Activated CD4-positive, CD25-positive, alpha-beta regulatory T cell treated with anti-CD3 and anti-CD28 coated beads, Interleukin-2, amount 50 U/mL, for 24 hours (primary cell): ENCODE measurements at regions not wholly inside any gene's neighbourhood (a gene's known extent, or its start where the extent isn't known, plus 50 kb on each side); places are given as distances from the start of the nearest gene placed in this dataset.
"Not testable (repeated sequence)": the region's sequence is repeated elsewhere in the genome, so short reads cannot be mapped to it uniquely, and the experiment has no call there.

ENCODE experiments used
- ATAC-seq, 2 donors: fragments of 150-1000 bp; cut with Tn5 transposase; one replicate each; pipeline ENCODE4 v1.10.0; 2021; ENCODE audit warnings: mild to moderate bottlenecking in 1 of 2, moderate library complexity in 1 of 2

GRCh38 chr13:44698066-44698465 lies 121.9 kb upstream of the TSC22D1 start:
- no peak for ATAC-seq

- ATAC-seq, result no peak
These were observed 120.9 kb upstream of the TSC22D1 start for GRCh38 chr13:44697058-44697457.

- no peak for ATAC-seq
These were observed 119.4 kb upstream of the TSC22D1 start for GRCh38 chr13:44695520-44695919.

GRCh38 chr13:44694842-44695241 lies 118.7 kb upstream of the TSC22D1 start:
- ATAC-seq, result no peak

- ATAC-seq, result no peak
These were observed 118.2 kb upstream of the TSC22D1 start for GRCh38 chr13:44694291-44694690.

- no peak for ATAC-seq
These were observed 117.1 kb upstream of the TSC22D1 start for GRCh38 chr13:44693156-44693764.

GRCh38 chr13:44692173-44692713 lies 116.1 kb upstream of the TSC22D1 start:
- ATAC-seq, result no peak

GRCh38 chr13:44690376-44690775 lies 114.2 kb upstream of the TSC22D1 start:
- ATAC-seq, result no peak

GRCh38 chr13:44688652-44689051 lies 112.5 kb upstream of the TSC22D1 start:
- no peak for ATAC-seq

GRCh38 chr13:44686531-44686934 lies 110.4 kb upstream of the TSC22D1 start:
- ATAC-seq, result no peak

- ATAC-seq, result no peak
These were observed 109.5 kb upstream of the TSC22D1 start for GRCh38 chr13:44685641-44686040.

- ATAC-seq, result not testable (repeated sequence)
These were observed 106.3 kb upstream of the TSC22D1 start for GRCh38 chr13:44682416-44682815.

- ATAC-seq, result no peak
These were observed 104.7 kb upstream of the TSC22D1 start for GRCh38 chr13:44680746-44681355.

- no peak for ATAC-seq
These were observed 103.5 kb upstream of the TSC22D1 start for GRCh38 chr13:44679597-44679996.

- no peak for ATAC-seq
These were observed 102.1 kb upstream of the TSC22D1 start for GRCh38 chr13:44678197-44678596.

- no peak for ATAC-seq
These were observed 100.4 kb upstream of the TSC22D1 start for GRCh38 chr13:44676534-44676933.

- ATAC-seq, result no peak
These were observed 93.4 kb upstream of the TSC22D1 start for GRCh38 chr13:44669534-44669933.

GRCh38 chr13:44668688-44669087 lies 92.6 kb upstream of the TSC22D1 start:
- ATAC-seq, result no peak

- no peak for ATAC-seq
These were observed 91.8 kb upstream of the TSC22D1 start for GRCh38 chr13:44667943-44668342.

- not testable (repeated sequence) for ATAC-seq
These were observed 90.4 kb upstream of the TSC22D1 start for GRCh38 chr13:44666538-44666937.

GRCh38 chr13:44664308-44664707 lies 88.2 kb upstream of the TSC22D1 start:
- ATAC-seq, result no peak

- no peak for ATAC-seq
These were observed 86.4 kb upstream of the TSC22D1 start for GRCh38 chr13:44662515-44662914.

- no peak for ATAC-seq
These were observed 85.8 kb upstream of the TSC22D1 start for GRCh38 chr13:44661936-44662335.

- no peak for ATAC-seq
These were observed 83.9 kb upstream of the TSC22D1 start for GRCh38 chr13:44660050-44660449.
